Activated T-cell treated with anti-CD3 and anti-CD28 coated beads for 24 hours (primary cell): ENCODE measurements at regions not wholly inside any gene's neighbourhood (a gene's known extent, or its start where the extent isn't known, plus 50 kb on each side); places are given as distances from the start of the nearest gene placed in this dataset.

Source experiments
- DNase-seq: peaks from one replicate; pipeline ENCODE4 v3.0.0-alpha.2; 2020; ENCODE audit warnings: low read depth

- DNase-seq: no peak
Observed at GRCh38 chr5:68711293-68712200, 382.3 kb upstream of the SLC30A5 start.

GRCh38 chr5:68714810-68715209 is 379.0 kb upstream of the SLC30A5 start:
- DNase-seq: no peak

GRCh38 chr5:68720884-68721610 is 372.8 kb upstream of the SLC30A5 start:
- DNase-seq: no peak

GRCh38 chr5:68722357-68722756 is 371.5 kb upstream of the SLC30A5 start:
- no peak for DNase-seq

- DNase-seq: no peak
Observed at GRCh38 chr5:68725905-68726683, 367.7 kb upstream of the SLC30A5 start.

GRCh38 chr5:68727931-68728330 is 365.9 kb upstream of the SLC30A5 start:
- DNase-seq: no peak

GRCh38 chr5:68729678-68730077 is 364.1 kb upstream of the SLC30A5 start:
- DNase-seq: no peak

GRCh38 chr5:68730220-68730978 is 363.4 kb upstream of the SLC30A5 start:
- DNase-seq: no peak

- no peak for DNase-seq
Observed at GRCh38 chr5:68730979-68731654, 362.7 kb upstream of the SLC30A5 start.

GRCh38 chr5:68732251-68732650 is 361.6 kb upstream of the SLC30A5 start:
- DNase-seq: no peak

- no peak for DNase-seq
Observed at GRCh38 chr5:68734781-68735180, 359.0 kb upstream of the SLC30A5 start.

GRCh38 chr5:68738236-68738635 is 355.6 kb upstream of the SLC30A5 start:
- no peak for DNase-seq

GRCh38 chr5:68738841-68739240 is 355.0 kb upstream of the SLC30A5 start:
- DNase-seq: no peak

- no peak for DNase-seq
Observed at GRCh38 chr5:68739752-68740151, 354.1 kb upstream of the SLC30A5 start.

GRCh38 chr5:68740226-68740910 is 353.4 kb upstream of the SLC30A5 start:
- DNase-seq: no peak

GRCh38 chr5:68744206-68744605 is 349.6 kb upstream of the SLC30A5 start:
- DNase-seq: no peak

GRCh38 chr5:68745448-68745847 is 348.4 kb upstream of the SLC30A5 start:
- DNase-seq: no peak

- no peak for DNase-seq
Observed at GRCh38 chr5:68746220-68746619, 347.6 kb upstream of the SLC30A5 start.

- no peak for DNase-seq
Observed at GRCh38 chr5:68746643-68747420, 347.0 kb upstream of the SLC30A5 start.

GRCh38 chr5:68747521-68747920 is 346.3 kb upstream of the SLC30A5 start:
- DNase-seq: no peak
